NCI-H1417 (cell line): ENCODE measurements at regions not wholly inside any gene's neighbourhood (a gene's known extent, or its start where the extent isn't known, plus 50 kb on each side); places are given as distances from the start of the nearest gene placed in this dataset.

Experiments
- DNase-seq, 3 experiments: peaks; one replicate each; lab custom pipeline; 2025; lab: John Stamatoyannopoulos, UW

GRCh38 chr3:99439892-99440291 lies 198.5 kb upstream of the COL8A1 start:
- no peak for DNase-seq

GRCh38 chr3:99434190-99434589 lies 204.2 kb upstream of the COL8A1 start:
- DNase-seq, result no peak

- DNase-seq, result no peak
These were observed 207.9 kb upstream of the COL8A1 start for GRCh38 chr3:99430348-99431134.

DNA sequence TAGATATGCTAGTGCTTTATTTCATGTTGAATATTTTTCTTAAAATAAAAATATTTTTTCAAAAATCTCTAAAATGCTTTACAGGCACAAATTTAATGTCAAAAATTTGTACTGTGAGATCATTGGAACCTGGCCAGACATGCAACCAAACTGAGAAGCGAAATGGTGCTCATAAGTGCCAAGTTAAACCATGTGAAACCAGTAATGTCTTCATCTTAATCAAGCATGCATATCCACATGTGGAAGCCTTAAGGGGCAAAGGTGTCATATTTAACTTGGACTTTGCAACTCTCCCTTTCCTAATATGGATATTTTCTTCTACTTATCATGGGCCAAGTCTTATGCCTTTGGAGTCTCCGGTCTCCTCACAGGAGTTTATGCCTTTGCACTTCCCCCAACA lies 208.9 kb upstream of the COL8A1 start:
- DNase-seq, result no peak

GRCh38 chr3:99425930-99426329 lies 212.5 kb upstream of the COL8A1 start:
- no peak for DNase-seq

DNA sequence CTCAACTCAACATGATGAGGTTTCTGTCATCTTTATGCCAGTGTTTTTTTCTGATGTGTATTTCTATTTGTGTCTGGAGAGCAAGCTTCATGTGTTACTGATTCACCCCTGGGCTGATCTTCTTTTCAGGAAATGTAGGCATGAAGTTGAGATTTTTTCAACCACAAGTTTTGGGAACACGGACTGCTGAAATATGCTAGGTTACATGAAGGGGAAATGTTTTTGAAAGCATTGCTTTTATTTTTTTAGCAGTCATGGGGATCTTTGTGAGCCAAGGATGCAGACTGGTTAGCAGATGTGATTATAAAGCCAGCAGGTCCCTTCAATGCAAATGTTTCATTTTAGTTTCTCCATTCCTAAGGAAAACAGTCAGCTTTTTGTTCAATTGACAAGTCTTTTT lies 219.3 kb upstream of the COL8A1 start:
- DNase-seq, result no peak

DNA sequence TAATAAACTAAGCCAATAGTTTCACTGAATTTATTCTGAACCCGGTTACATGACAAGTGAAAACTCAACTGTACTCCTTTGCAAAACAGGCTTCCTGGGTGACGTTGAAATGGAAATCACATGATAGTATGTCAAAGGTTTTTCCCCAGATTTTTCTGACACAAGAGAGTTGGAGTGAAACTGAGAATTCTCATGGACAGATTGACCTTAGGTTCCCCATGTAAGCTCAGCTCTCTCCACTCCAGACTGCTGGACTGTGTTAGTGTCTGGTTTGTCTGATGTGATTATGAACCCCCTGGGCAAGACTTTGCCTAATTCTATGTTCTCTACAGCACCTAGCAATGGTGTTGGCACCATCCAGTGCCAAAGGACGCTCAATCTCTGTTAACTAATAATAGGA lies 219.7 kb upstream of the COL8A1 start:
- DNase-seq, result no peak

GRCh38 chr3:99418209-99418635 lies 220.2 kb upstream of the COL8A1 start:
- DNase-seq, result no peak

GRCh38 chr3:99413504-99413903 lies 224.9 kb upstream of the COL8A1 start:
- DNase-seq, result no peak

GRCh38 chr3:99410789-99411311 lies 227.5 kb upstream of the COL8A1 start:
- DNase-seq, result no peak

DNA sequence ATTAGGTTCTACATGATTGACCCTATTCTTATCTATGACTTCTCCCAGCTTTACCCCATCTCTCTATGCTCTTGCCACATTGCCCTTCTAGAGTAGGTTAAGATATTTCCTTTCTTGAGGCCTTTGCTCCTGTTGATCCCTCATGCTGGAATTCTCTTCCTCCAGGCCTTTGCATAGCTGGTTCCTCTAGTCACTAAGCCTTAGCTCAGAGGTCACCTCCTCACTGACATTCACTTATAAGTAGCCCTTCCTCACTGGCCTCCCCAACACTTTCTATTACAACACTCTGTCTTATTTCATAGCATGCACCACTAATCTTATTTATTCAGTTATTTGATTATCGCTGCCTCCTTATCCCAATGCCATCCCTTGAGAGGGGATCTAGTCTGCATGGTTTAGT lies 228.4 kb upstream of the COL8A1 start:
- DNase-seq, result no peak

GRCh38 chr3:99407257-99407656 lies 231.1 kb upstream of the COL8A1 start:
- no peak for DNase-seq

DNA sequence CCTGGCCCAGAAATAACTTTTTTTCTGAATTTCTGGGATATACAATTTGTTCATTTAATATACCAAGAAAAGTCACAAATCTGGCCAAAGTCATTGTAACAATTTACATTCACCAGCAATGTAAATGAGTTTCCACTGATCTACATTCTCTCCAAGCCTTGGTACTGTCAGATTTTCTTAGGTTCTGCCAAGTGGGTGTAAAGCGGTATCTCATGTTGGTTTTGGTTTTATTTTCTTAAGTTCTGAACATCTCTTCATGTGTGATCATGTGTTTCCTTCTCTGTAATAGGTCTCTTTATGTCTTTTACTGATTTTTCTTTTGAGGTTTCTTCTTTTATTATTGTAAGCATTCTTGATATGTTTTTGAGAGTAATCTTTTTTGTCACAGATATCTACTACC lies 235.6 kb upstream of the COL8A1 start:
- DNase-seq, result no peak

DNA sequence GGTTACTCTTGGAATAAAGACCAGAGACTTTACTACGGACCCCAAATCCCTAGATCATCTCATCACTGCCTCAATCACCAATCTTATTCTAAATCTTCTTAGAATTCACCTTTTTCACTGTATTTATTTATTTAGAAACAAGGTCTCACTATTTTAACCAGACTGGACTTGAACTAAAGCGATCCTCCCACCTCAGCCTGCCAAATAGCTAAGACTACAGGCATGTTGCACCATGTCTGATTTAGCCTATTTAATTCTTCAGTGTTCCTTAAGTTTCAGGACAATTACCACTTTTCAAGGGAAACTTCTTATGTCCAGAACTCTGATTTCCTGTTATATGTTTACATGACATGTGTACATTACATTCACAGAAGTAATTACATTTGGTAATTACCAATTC lies 238.0 kb upstream of the COL8A1 start:
- no peak for DNase-seq

- DNase-seq, result no peak
These were observed 241.6 kb upstream of the COL8A1 start for GRCh38 chr3:99396651-99397275.

- DNase-seq, result no peak
These were observed 243.3 kb upstream of the COL8A1 start for GRCh38 chr3:99394831-99395778.

GRCh38 chr3:99393961-99394360 lies 244.4 kb upstream of the COL8A1 start:
- no peak for DNase-seq

GRCh38 chr3:99388780-99389179 lies 249.6 kb upstream of the COL8A1 start:
- no peak for DNase-seq

DNA sequence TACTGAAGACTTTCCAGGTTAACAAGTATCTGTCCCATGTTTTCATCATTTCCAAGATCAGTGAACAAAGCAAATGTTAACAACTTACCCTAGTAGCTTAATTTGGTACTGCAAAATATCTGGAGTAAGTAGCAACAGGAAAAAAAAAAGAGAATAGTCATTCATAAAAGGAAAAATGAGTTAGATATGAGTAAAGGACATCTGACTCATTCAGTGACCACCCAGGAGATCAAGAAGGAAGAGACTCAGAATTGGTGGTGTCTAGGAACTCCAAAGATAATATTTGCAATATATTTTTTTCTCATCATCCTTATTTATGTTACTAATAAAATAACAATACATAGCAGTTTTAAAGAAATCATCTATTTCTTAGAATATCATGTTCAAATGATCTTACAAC lies 253.8 kb upstream of the COL8A1 start:
- no peak for DNase-seq

DNA sequence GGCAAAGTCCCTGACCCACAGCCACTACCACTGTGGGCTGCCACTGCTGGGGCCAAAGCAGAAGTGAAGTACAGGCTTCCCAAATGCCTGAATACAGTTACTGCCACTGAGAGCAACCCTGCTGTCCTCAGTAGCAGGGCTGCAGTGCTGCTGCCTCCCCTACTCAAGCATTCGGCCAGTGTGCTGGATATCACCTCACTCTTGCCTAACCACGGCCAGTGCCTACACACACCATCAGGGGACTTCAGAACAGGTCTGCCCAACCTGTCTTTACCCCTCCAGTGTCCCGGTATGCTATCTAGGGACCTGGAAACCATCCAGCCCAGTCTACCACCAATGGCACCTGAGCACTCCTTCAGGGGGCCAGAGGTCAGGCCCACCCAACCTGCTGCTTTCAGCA lies 261.5 kb upstream of the COL8A1 start:
- DNase-seq, result no peak

GRCh38 chr3:99373846-99374210 lies 264.6 kb upstream of the COL8A1 start:
- no peak for DNase-seq

GRCh38 chr3:99373088-99373845 lies 265.1 kb upstream of the COL8A1 start:
- DNase-seq, result peak in 1 of 3 experiments; percentile 2
